ENCODE measurements at regions not wholly inside any gene's neighbourhood (a gene's known extent, or its start where the extent isn't known, plus 50 kb on each side); places are given as distances from the start of the nearest gene placed in this dataset.

GRCh38 chr14:86513564-86513963, 983.6 kb downstream of the FLRT2 start:
- TF ChIP-seq, protein P1, sequence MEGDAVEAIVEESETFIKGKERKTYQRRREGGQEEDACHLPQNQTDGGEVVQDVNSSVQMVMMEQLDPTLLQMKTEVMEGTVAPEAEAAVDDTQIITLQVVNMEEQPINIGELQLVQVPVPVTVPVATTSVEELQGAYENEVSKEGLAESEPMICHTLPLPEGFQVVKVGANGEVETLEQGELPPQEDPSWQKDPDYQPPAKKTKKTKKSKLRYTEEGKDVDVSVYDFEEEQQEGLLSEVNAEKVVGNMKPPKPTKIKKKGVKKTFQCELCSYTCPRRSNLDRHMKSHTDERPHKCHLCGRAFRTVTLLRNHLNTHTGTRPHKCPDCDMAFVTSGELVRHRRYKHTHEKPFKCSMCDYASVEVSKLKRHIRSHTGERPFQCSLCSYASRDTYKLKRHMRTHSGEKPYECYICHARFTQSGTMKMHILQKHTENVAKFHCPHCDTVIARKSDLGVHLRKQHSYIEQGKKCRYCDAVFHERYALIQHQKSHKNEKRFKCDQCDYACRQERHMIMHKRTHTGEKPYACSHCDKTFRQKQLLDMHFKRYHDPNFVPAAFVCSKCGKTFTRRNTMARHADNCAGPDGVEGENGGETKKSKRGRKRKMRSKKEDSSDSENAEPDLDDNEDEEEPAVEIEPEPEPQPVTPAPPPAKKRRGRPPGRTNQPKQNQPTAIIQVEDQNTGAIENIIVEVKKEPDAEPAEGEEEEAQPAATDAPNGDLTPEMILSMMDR (IDR thresholded peaks at IDR 0.05), result no peak
- no peak for TF ChIP-seq POLR2A (IDR thresholded peaks at IDR 0.05)

Data from right lobe of liver (tissue), 4 donors.